ENCODE measurements at regions not wholly inside any gene's neighbourhood (a gene's known extent, or its start where the extent isn't known, plus 50 kb on each side); places are given as distances from the start of the nearest gene placed in this dataset.
"Not testable (repeated sequence)": the region's sequence is repeated elsewhere in the genome, so short reads cannot be mapped to it uniquely, and the experiment has no call there.

GRCh38 chr13:54687173-54687572 lies 1658.6 kb downstream of the OLFM4 start:
- DNase-seq (ENCODE audit: low read depth): no peak

- no peak for DNase-seq (ENCODE audit: low read depth)
Measured at GRCh38 chr13:54699831-54700230, 1671.2 kb downstream of the OLFM4 start.

- no peak for DNase-seq (ENCODE audit: low read depth)
Measured at GRCh38 chr13:54705738-54706137, 1677.1 kb downstream of the OLFM4 start.

GRCh38 chr13:54706336-54706735 lies 1677.7 kb downstream of the OLFM4 start:
- no peak for DNase-seq (ENCODE audit: low read depth)

GRCh38 chr13:54709546-54709945 lies 1680.9 kb downstream of the OLFM4 start:
- DNase-seq (ENCODE audit: low read depth): peak; percentile 11

GRCh38 chr13:54733639-54734038 lies 1705.0 kb downstream of the OLFM4 start:
- peak; percentile 52 for DNase-seq (ENCODE audit: low read depth)

GRCh38 chr13:54737211-54737610 lies 1708.6 kb downstream of the OLFM4 start:
- DNase-seq (ENCODE audit: low read depth): not testable (repeated sequence)

- no peak for DNase-seq (ENCODE audit: low read depth)
Measured at GRCh38 chr13:54742984-54743383, 1714.4 kb downstream of the OLFM4 start.

- no peak for DNase-seq (ENCODE audit: low read depth)
Measured at GRCh38 chr13:54744747-54745146, 1716.1 kb downstream of the OLFM4 start.

GRCh38 chr13:54750521-54750920 lies 1721.9 kb downstream of the OLFM4 start:
- no peak for DNase-seq (ENCODE audit: low read depth)

GRCh38 chr13:54758795-54759194 lies 1730.2 kb downstream of the OLFM4 start:
- peak; percentile 13 for DNase-seq (ENCODE audit: low read depth)

- no peak for DNase-seq (ENCODE audit: low read depth)
Measured at GRCh38 chr13:54768214-54768613, 1739.6 kb downstream of the OLFM4 start.

- DNase-seq (ENCODE audit: low read depth): no peak
Measured at GRCh38 chr13:54775501-54776191, 1747.0 kb downstream of the OLFM4 start.

GRCh38 chr13:54787754-54788153 lies 1759.1 kb downstream of the OLFM4 start:
- DNase-seq (ENCODE audit: low read depth): no peak

- DNase-seq (ENCODE audit: low read depth): no peak
Measured at GRCh38 chr13:54799621-54800226, 1771.1 kb downstream of the OLFM4 start.

- no peak for DNase-seq (ENCODE audit: low read depth)
Measured at GRCh38 chr13:54802226-54802625, 1773.6 kb downstream of the OLFM4 start.

- no peak for DNase-seq (ENCODE audit: low read depth)
Measured at GRCh38 chr13:54805743-54806142, 1777.1 kb downstream of the OLFM4 start.

- DNase-seq (ENCODE audit: low read depth): peak; percentile 23
Measured at GRCh38 chr13:54821938-54822470, 1793.4 kb downstream of the OLFM4 start.

GRCh38 chr13:54829391-54830068 lies 1800.9 kb downstream of the OLFM4 start:
- not testable (repeated sequence) for DNase-seq (ENCODE audit: low read depth)

GRCh38 chr13:54836273-54836672 lies 1807.7 kb downstream of the OLFM4 start:
- DNase-seq (ENCODE audit: low read depth): no peak

GRCh38 chr13:54841682-54842081 lies 1813.1 kb downstream of the OLFM4 start:
- DNase-seq (ENCODE audit: low read depth): no peak

GRCh38 chr13:54845351-54845965 lies 1816.8 kb downstream of the OLFM4 start:
- DNase-seq (ENCODE audit: low read depth): no peak

Measured in HT1080 (cell line).